ENCODE measurements at regions not wholly inside any gene's neighbourhood (a gene's known extent, or its start where the extent isn't known, plus 50 kb on each side); places are given as distances from the start of the nearest gene placed in this dataset.
"Not testable (repeated sequence)": the region's sequence is repeated elsewhere in the genome, so short reads cannot be mapped to it uniquely, and the experiment has no call there.

DNA sequence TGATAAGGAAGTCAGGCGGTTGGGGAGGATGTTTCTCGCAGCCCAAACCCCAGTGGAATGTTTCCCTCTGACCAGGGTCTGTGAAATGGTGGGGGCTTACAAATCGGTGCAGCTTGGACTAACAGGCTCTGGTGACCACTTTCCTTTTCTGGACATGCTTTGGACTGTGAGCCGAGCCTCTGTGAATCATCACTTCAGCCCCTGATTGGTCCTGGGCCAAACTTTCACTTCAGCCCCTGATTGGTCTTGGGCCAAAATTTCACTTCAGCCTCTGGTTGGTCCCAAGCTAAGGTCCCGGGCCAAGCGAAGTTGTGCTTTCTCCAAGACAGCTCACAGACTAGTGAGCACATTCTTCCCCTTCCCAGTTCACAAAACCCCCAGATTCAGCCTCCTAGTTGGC is 223.7 kb upstream of the ANKRD20A1 start:
- DNase-seq; POLR2A ChIA-PET; H3K9me3 Mint-ChIP-seq; intact Hi-C loops (cut with micrococcal nuclease); H3K27me3 Mint-ChIP-seq; H3K4me3 Mint-ChIP-seq; H3K4me1 Mint-ChIP-seq (ENCODE audit: low read depth); CTCF ChIA-PET; H3K36me3 Mint-ChIP-seq; H3K27ac Mint-ChIP-seq: not testable (repeated sequence)

DNA sequence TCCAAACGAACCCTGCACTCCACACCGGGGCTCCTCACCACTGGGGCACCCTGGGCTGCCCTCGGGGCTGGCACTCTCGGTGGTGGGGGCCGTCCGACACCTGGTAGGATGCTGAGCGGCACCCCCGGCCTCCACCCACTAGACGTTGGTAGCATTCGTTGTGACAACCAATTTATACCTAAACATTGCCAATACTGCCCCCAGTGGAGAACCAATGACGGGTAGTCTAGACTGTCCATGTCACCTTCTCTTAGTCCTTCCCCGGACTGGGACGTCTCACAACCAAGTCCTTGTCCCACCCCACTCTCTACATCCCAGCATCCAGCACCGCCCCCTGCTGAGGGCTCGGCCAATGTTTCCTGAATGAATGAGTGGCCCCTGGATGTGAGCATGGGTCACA is 246.8 kb upstream of the ANKRD20A1 start:
- POLR2A ChIA-PET; H3K27ac Mint-ChIP-seq; H3K27me3 Mint-ChIP-seq; CTCF ChIA-PET; H3K4me1 Mint-ChIP-seq (ENCODE audit: low read depth); H3K36me3 Mint-ChIP-seq; DNase-seq; H3K4me3 Mint-ChIP-seq; H3K9me3 Mint-ChIP-seq; intact Hi-C loops (cut with micrococcal nuclease): not testable (repeated sequence)

DNA sequence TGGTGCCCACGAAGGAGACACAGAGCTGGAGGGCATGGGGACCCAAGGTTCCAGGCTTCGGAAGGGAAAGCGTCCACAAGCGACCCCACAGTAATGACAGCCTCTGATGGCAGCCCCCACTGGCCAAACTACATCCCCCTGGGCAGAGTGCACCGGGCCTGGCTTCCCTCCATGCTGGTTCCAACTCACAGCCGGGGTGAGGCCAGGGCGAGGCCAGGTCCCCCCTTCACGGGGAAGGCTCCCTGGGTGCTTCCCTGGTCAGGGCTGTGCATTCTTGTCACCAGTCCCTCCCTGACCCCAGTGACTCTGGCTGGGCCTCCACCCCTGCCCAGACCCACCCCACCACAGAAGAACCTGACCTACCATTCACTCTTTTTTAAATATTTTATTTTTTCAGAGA is 248.9 kb upstream of the ANKRD20A1 start:
- H3K4me3 Mint-ChIP-seq; H3K4me1 Mint-ChIP-seq (ENCODE audit: low read depth); CTCF ChIA-PET; H3K36me3 Mint-ChIP-seq; DNase-seq; H3K27ac Mint-ChIP-seq; H3K9me3 Mint-ChIP-seq; H3K27me3 Mint-ChIP-seq; POLR2A ChIA-PET; intact Hi-C loops (cut with micrococcal nuclease): not testable (repeated sequence)

DNA sequence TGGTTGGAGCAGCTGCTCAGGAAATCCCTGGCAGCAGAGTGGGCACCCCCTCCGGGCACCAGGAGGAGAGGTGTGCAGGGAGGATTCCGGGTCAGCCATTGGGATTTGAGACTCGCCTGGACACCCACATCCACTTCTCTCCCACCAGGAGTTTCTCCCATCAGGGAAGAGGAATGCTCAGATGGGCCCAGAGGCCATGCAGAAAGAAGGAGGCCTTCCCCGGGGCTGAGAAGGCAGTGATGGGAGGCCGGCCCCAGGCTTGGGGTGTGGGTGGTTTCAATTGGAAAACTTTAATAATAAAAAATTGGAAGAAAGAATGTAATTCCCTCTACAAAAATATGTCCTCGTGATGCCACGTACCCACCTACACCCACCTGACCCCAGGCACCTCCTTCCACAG is 249.3 kb upstream of the ANKRD20A1 start:
- DNase-seq; H3K27me3 Mint-ChIP-seq; H3K27ac Mint-ChIP-seq; H3K9me3 Mint-ChIP-seq; CTCF ChIA-PET; H3K36me3 Mint-ChIP-seq; intact Hi-C loops (cut with micrococcal nuclease); POLR2A ChIA-PET; H3K4me3 Mint-ChIP-seq; H3K4me1 Mint-ChIP-seq (ENCODE audit: low read depth): not testable (repeated sequence)

DNA sequence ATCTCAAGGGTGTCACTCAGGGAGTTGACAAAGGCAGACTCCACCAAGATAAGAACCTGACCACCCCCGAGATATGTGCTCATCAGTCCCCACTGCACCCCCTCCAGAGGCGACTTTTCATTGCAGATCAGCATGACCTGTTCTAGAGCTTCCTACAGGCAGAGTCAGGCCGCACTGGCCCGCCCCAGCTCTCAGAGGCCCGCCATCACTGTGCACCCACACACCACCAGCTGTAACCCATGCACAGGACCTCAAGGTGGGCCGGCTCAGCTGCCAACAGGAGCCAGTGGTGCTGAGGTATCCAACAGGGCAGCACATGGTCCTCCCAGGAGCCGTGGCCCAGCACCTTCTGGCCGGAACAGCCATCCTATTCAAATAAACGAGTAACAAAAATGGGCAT is 253.6 kb upstream of the ANKRD20A1 start:
- POLR2A ChIA-PET; DNase-seq; CTCF ChIA-PET; H3K4me3 Mint-ChIP-seq; H3K27ac Mint-ChIP-seq; H3K36me3 Mint-ChIP-seq; H3K4me1 Mint-ChIP-seq (ENCODE audit: low read depth); H3K9me3 Mint-ChIP-seq; intact Hi-C loops (cut with micrococcal nuclease); H3K27me3 Mint-ChIP-seq: not testable (repeated sequence)

DNA sequence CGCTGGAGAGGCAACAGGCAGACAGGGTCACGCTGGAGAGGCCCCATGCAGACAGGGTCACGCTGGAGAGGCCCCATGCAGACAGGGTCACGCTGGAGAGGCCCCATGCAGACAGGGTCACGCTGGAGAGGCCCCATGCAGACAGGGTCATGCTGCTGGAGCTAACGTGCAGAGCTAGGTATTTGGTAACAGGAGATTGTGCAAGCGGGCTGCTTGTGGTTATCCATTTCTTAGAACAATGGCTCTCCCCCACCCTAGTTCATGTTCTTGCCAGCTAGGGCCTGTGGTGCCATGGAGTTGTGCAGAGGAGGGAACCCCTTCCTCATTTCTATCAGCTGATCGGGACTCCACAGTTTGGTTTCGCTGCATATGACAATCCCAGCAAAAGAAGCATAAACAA is 255.1 kb upstream of the ANKRD20A1 start:
- H3K27ac Mint-ChIP-seq; H3K4me3 Mint-ChIP-seq; H3K9me3 Mint-ChIP-seq; H3K27me3 Mint-ChIP-seq; H3K36me3 Mint-ChIP-seq; intact Hi-C loops (cut with micrococcal nuclease); DNase-seq; H3K4me1 Mint-ChIP-seq (ENCODE audit: low read depth); CTCF ChIA-PET; POLR2A ChIA-PET: not testable (repeated sequence)

DNA sequence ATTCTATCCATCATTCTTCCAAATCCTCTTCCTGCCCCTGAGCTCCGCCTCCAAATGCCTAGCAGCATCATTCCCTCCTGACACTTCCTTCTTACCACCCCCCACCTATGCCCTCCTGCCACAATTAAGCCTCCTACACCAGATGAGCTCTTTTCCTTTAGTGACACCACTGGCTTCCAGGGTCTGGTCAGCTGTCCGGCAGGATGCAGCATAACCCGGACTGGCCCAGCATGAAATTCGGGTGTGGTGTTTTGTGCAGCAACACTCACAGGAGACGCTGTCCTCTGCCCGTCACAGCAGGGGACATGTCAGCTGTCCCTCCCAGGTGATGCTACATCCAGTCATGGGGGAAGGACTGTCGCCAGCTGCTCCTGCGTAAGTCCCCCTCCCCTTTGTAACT is 266.3 kb upstream of the ANKRD20A1 start:
- DNase-seq; H3K27me3 Mint-ChIP-seq; H3K4me1 Mint-ChIP-seq (ENCODE audit: low read depth); H3K36me3 Mint-ChIP-seq; H3K4me3 Mint-ChIP-seq; CTCF ChIA-PET; POLR2A ChIA-PET; intact Hi-C loops (cut with micrococcal nuclease); H3K27ac Mint-ChIP-seq; H3K9me3 Mint-ChIP-seq: not testable (repeated sequence)

DNA sequence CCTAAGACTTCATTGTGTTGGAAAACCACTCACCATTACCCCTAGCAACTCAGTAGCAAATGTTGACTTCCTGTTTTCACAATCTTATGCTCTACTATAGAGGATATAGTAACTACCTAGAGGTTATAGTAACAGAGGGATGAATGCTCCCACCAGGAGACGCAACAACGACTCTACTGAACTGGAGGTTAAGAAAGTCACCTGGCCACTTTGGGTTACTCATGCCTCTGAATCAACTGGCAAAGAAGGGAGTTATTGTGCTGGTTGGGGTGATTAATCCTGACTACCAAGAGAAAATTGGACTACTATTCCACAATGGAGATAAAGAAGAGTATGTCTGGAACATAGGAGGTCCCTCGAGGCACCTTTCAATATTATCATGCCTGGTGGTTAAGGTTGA is 302.9 kb upstream of the ANKRD20A1 start:
- H3K27me3 Mint-ChIP-seq; intact Hi-C loops (cut with micrococcal nuclease): not testable (repeated sequence)

DNA sequence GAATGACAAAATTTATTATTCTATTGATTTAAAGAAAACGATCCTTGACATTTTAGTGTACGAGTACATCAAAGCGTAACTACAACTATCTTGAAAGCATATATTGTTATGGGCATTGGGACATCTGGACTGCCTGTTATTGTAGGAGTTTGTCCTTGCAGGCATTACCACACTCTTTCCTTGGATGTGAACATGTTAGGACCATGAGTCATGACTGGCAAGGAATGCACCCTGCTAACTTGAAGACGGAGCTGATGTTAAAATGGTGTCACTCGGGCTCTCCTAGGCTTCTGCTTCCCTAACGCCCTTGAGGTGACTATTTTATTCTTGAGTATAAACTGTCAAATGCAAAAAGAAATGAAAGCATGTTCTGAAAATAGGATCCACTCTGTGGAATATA is 308.7 kb upstream of the ANKRD20A1 start:
- H3K4me1 Mint-ChIP-seq (ENCODE audit: low read depth); H3K4me3 Mint-ChIP-seq; H3K27ac Mint-ChIP-seq; H3K36me3 Mint-ChIP-seq; H3K27me3 Mint-ChIP-seq; H3K9me3 Mint-ChIP-seq; POLR2A ChIA-PET; intact Hi-C loops (cut with micrococcal nuclease); CTCF ChIA-PET; DNase-seq: not testable (repeated sequence)

More for the DNA sequence above, 302.9 kb upstream of the ANKRD20A1 start:
- DNase-seq; CTCF ChIA-PET; H3K9me3 Mint-ChIP-seq; H3K4me1 Mint-ChIP-seq (ENCODE audit: low read depth); H3K27ac Mint-ChIP-seq; H3K4me3 Mint-ChIP-seq; POLR2A ChIA-PET; H3K36me3 Mint-ChIP-seq: not testable (repeated sequence)

DNA sequence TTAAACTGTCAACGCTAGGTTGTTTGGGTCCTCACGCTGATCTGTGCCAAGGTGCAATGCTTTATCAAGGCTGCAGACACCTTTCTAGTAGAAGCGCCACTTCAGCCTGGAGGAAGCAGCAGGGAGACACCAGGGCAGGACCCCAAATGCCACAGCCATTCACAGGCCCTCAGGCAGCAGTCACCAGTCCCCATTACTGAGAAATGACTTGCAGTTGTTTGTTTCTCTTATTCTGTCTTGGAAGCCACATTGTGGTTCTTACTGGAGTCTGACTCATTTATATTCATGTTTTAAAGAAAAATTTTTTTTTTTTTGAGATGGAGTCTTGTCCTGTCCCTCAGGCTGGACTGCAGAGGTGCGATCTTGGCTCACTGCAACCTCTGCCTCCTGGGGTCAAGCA is 328.9 kb upstream of the ANKRD20A1 start:
- CTCF ChIA-PET; H3K36me3 Mint-ChIP-seq; intact Hi-C loops (cut with micrococcal nuclease); H3K27me3 Mint-ChIP-seq; DNase-seq; POLR2A ChIA-PET; H3K4me3 Mint-ChIP-seq; H3K27ac Mint-ChIP-seq; H3K9me3 Mint-ChIP-seq; H3K4me1 Mint-ChIP-seq (ENCODE audit: low read depth): not testable (repeated sequence)

DNA sequence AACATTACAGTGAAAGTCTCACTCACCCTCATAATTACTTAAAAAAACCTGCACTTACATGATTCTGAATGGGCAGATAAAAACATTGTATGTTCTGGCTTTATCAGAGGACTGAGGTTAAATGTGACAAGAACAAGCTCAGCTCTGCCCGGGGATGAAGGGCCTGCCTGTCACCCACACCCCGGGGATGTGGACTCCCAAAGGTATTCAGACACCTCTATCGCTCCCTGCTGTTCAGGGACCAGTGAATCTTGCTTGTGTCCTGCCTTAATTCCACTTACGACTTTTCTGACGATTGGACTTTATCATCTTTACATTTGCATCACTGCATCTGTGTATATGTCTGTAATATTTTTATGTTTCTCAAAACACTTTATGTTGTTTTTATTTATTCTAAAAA is 341.8 kb upstream of the ANKRD20A1 start:
- CTCF ChIA-PET, H3K27me3 Mint-ChIP-seq, POLR2A ChIA-PET: not testable (repeated sequence)

DNA sequence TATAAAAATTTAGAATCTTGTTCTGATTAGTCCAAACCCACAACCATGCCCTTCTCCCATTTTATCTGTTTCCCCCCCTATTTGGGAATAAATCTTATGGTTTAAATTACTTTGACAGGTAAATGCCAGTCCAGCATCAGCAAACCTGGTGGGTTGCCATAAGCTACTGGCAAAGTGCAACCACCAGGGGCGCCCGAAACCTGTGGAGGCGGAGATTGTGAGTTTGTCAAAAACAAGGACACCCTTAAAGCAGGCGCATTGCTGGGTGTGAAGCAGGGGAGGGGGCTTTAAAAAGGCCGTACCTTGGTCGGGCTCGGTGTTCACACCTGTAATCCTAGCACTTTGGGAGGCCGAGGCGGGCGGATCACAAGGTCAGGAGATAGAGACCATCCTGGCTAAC is 344.1 kb upstream of the ANKRD20A1 start:
- H3K4me1 Mint-ChIP-seq (ENCODE audit: low read depth); H3K27me3 Mint-ChIP-seq; POLR2A ChIA-PET; H3K4me3 Mint-ChIP-seq; DNase-seq; H3K27ac Mint-ChIP-seq; intact Hi-C loops (cut with micrococcal nuclease); H3K36me3 Mint-ChIP-seq; H3K9me3 Mint-ChIP-seq; CTCF ChIA-PET: not testable (repeated sequence)

More for the DNA sequence above, 341.8 kb upstream of the ANKRD20A1 start:
- H3K36me3 Mint-ChIP-seq; H3K27ac Mint-ChIP-seq; H3K4me3 Mint-ChIP-seq; intact Hi-C loops (cut with micrococcal nuclease); DNase-seq; H3K9me3 Mint-ChIP-seq; H3K4me1 Mint-ChIP-seq (ENCODE audit: low read depth): not testable (repeated sequence)

DNA sequence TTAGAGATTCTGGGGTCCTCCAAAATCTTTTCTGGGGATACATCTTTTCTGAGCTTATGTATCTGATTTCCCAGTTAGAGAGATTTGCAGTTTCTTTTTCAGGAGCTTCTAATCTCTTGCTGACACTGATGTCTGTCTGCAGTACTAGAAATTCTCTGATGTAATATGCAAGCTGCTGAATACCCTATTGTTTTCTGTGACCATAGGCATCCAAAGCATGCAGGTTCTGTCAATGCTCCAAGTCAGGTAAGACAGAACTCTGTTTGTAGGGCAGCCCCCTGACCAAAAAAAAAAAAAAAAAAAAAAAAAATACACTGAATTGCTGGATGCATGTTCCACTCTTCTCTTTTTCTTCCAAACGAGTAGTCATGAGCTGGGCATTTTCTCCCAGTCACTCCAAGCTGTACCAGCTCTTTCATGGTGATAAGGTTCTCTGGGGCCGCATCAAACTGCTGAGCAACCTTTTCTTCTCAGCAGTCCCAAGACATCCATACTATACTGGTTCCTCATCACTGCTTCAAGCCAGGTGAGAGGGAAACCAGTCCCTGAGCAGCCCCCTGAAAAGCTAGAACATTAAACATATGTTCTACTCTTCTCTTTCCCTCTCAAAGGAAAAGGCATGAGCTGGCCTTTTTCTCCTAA is 354.9 kb upstream of the ANKRD20A1 start:
- H3K27me3 Mint-ChIP-seq; H3K27ac Mint-ChIP-seq; CTCF ChIA-PET; POLR2A ChIA-PET; DNase-seq; H3K36me3 Mint-ChIP-seq; H3K4me3 Mint-ChIP-seq; H3K9me3 Mint-ChIP-seq; H3K4me1 Mint-ChIP-seq (ENCODE audit: low read depth); intact Hi-C loops (cut with micrococcal nuclease): not testable (repeated sequence)

DNA sequence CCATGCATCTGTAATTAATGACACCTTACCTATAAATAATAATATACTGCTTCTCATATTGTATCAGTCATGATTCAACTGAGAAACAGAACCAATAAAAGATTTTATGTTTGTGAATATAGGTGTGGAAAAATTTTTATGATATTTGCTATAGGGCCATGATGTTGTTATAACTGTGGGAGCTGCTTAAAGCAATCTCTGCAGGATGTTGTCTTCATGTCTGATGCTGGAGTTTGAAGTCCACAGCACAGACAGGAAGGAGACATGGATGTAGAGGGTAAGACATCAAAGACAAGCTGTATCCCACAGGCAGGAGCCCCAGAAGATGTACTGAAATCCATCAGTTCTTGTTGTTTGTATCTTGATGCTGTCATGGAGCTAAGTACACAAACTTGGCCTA is 366.7 kb upstream of the ANKRD20A1 start:
- CTCF ChIA-PET; H3K4me3 Mint-ChIP-seq; intact Hi-C loops (cut with micrococcal nuclease); H3K27ac Mint-ChIP-seq; H3K4me1 Mint-ChIP-seq (ENCODE audit: low read depth); H3K9me3 Mint-ChIP-seq; H3K27me3 Mint-ChIP-seq; DNase-seq; H3K36me3 Mint-ChIP-seq; POLR2A ChIA-PET: not testable (repeated sequence)
